ENCODE measurements at regions not wholly inside any gene's neighbourhood (a gene's known extent, or its start where the extent isn't known, plus 50 kb on each side); places are given as distances from the start of the nearest gene placed in this dataset.
A peak's percentile ranks its signal among the peaks of the same experiment; 100 is the strongest.

GRCh38 chr5:54927097-54927746 lies 58.2 kb downstream of the ESM1 start:
- TF ChIP-seq POLR2A (IDR thresholded peaks at IDR 0.05; ENCODE audit: low read length) (no peak), GATA1 (IDR thresholded peaks at IDR 0.05; ENCODE audit: low read depth, low read length) (no peak)
- no peak for DNase-seq

DNA sequence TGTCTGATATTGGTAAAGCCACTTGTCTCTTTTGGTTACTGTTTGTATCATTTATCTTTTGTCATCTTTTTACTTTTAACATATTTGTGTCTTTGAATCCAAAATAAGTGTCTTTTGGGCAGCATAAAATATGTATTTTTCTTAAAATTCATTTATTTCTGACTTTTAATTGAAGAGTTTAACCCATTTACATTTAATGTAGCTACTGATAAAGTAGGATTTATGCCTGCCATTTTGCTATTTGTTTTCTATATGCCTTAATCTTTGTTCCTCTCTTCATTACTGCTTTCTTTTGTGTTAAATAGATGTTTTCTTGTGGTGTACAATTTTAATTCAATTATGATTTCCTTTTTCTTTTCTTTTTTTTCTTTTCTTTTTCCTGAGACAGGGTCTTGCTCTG lies 60.9 kb downstream of the ESM1 start:
- DNase-seq: no peak

DNA sequence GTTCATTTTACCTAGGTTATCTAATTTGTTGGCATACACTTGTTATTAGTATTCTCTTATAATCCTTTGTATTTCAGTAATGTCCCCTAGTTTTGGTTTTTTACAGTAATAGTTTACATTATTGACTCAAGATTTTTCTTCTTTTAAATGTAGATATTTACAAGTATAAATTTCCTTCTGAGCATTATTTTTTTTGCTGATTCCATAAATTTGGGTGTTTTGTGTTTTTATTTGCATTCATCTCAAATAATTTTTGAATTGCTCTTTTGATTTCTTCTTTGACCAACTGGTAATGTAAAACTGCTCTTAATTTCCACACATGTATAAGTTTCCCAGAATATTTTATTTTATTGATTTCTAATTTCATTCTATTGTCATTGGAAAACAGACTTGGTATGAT lies 68.1 kb downstream of the ESM1 start:
- DNase-seq: no peak

More for the DNA sequence above, 60.9 kb downstream of the ESM1 start:
- TF ChIP-seq GATA1 (IDR thresholded peaks at IDR 0.05; ENCODE audit: low read depth, low read length) (no peak), POLR2A (IDR thresholded peaks at IDR 0.05; ENCODE audit: low read length) (no peak)

GRCh38 chr5:54915466-54916027 lies 69.8 kb downstream of the ESM1 start:
- DNase-seq: no peak
- no peak for TF ChIP-seq POLR2A (IDR thresholded peaks at IDR 0.05; ENCODE audit: low read length)

More for the DNA sequence above, 68.1 kb downstream of the ESM1 start:
- TF ChIP-seq GATA1 (IDR thresholded peaks at IDR 0.05; ENCODE audit: low read depth, low read length) (no peak), POLR2A (IDR thresholded peaks at IDR 0.05; ENCODE audit: low read length) (no peak)

DNA sequence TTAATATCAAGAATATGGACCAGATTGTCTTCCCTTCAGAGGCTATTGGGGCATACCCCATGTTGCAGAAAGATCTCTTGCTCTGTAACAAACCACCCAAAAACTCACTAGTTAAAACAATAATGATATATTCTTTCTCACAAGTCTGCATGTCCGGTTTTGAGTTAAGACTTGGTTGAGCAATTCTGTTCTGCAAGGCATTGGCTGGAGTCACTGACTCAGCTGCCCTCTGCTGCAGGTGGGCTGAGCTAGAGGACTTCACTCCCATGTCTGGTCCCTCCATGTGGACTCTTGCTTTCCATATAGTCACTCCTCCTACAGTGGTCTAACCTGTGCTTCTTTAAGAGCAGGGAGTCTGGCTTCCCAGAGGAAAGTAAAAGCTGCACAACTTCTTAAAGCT lies 73.4 kb downstream of the ESM1 start:
- no peak for DNase-seq
- no peak for TF ChIP-seq POLR2A (IDR thresholded peaks at IDR 0.05; ENCODE audit: low read length)
- no peak for TF ChIP-seq GATA1 (IDR thresholded peaks at IDR 0.05; ENCODE audit: low read depth, low read length)

DNA sequence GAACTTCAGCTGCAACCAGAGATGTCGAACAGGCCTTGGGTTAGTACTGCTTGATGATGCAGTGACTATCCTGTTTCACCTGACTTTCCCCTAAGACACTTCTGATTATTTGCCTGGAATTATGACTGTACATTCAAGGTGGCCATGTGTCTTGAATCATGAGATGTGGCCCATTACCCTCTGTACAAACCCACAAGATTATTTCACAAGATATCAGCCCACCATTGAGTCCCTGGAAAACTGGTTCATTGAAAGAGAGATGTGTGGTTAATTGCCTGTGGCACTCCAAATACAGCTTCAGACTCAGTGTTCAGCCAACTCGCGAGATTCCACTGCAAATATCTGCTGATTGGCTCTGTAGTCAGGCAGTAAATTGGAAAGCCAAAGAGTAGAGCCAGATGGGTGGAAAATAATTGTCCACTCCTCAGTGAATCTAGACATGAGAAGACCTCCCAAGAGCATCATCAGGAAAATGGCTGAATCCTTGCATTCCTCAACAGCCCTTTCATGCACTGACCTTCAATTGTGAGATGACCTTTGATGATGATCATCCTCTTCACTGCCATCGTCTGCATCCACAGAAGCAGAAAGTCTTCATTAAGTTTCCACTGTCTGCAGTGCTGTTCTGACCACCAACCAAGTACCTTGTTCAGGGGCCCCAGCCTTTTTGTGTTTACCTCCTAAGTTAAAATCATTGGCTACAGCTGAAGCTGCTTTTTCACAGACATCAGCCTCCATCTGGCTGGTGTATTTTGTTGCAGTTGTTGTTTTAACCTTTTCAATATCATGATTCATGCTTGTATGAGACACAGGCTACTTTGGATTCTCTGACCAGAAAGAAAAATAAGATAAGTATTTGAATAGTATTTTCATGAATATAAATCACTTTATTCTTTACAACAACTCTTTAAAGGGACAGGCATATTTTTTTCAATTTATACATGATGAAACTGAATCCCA lies 75.2 kb downstream of the ESM1 start:
- TF ChIP-seq GATA1 (IDR thresholded peaks at IDR 0.05; ENCODE audit: low read depth, low read length): no peak
- TF ChIP-seq POLR2A (IDR thresholded peaks at IDR 0.05; ENCODE audit: low read length): no peak
- no peak for DNase-seq

GRCh38 chr5:54908774-54909525 lies 76.4 kb downstream of the ESM1 start:
- TF ChIP-seq POLR2A (IDR thresholded peaks at IDR 0.05; ENCODE audit: low read length) (no peak), GATA1 (IDR thresholded peaks at IDR 0.05; ENCODE audit: low read depth, low read length) (no peak)
- DNase-seq: no peak

- TF ChIP-seq GATA1 (IDR thresholded peaks at IDR 0.05; ENCODE audit: low read depth, low read length): no peak
- no peak for TF ChIP-seq POLR2A (IDR thresholded peaks at IDR 0.05; ENCODE audit: low read length)
- DNase-seq: peak; percentile 35 to 56
Observed at GRCh38 chr5:54905942-54906537, 79.4 kb downstream of the ESM1 start.

DNA sequence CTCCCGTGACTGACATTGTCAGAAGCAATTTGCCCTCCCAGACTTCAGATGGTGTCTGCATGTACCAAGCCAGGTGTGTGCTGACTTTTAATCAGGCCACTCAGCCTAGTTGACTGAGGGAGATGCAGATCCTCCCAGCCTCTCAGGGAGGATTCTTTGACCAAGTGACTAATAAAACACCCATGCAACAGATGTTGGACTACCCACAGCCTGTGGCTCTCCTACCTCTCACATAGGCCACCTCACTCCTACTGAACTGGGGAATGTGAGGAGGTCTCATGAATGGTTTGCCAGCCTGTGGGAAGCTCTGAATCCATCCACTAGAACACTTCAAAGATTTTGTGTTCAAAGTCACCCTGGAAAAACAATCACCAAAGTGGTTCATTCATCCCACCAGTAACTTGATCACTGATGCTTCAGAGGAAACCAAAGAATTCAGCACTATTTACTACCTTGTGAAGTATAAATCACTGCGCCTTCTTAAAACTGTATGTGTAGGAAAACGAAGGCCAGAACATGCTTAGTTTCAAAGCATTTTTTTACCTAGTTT lies 80.1 kb downstream of the ESM1 start:
- DNase-seq: no peak
- TF ChIP-seq POLR2A (IDR thresholded peaks at IDR 0.05; ENCODE audit: low read length): no peak
- no peak for TF ChIP-seq GATA1 (IDR thresholded peaks at IDR 0.05; ENCODE audit: low read depth, low read length)

DNA sequence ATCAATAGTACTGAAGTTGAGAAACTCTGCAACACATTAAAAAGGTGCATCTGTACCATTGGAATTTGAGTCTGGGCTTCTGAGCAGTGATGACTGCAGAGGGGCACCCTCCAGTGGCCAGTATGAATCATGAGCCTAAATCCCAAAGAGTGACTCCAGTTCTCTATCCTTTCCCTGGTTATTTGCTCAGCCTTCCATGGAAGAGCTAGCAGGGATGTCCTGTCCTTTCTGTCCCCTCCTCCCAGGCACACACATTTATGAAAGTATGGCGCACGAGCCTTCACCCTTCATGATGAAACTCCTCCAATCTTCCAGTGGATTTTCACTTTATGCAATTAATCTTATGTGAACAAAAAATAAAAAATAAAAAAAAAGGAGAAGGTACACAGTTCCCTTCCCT lies 81.0 kb downstream of the ESM1 start:
- TF ChIP-seq GATA1 (IDR thresholded peaks at IDR 0.05; ENCODE audit: low read depth, low read length) (no peak), POLR2A (IDR thresholded peaks at IDR 0.05; ENCODE audit: low read length) (no peak)
- DNase-seq: no peak

- TF ChIP-seq POLR2A (IDR thresholded peaks at IDR 0.05; ENCODE audit: low read length) (no peak), GATA1 (IDR thresholded peaks at IDR 0.05; ENCODE audit: low read depth, low read length) (no peak)
- DNase-seq: no peak
Observed at GRCh38 chr5:54902791-54903473, 82.5 kb downstream of the ESM1 start.

DNA sequence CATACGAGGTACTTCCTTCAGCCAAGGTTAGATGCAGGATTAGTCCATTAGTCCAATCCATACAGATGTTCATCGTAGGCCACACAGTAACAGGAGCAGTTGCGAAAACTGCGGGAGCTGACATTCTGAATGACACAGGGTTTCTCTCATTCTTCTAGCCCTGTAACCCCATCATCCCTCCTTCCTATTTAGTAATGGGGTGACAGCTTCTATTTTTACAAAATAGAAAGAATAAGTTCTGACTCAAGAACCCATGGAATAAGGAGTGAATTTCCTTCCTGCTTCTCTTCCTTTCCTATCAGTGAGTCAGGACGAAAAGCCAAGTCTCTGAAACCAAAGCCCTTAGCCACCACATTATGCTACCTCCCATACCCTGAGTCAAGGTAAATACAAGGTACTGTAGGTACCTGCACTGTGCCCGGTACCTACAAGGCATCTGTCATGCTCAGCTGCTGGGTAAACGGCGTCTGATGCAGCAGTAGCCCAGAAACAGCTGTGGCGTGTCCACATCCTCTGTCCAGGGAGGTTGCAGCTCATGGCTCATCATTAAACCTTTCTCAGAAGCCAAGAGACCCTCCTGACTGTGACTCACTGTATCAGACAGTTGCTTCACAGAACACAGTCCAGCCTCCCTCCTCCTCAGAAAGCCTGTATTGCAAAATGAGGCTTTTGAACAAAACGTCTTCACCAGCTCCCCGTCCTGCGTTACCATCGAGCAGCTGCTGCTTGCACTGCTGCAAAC lies 84.2 kb downstream of the ESM1 start:
- DNase-seq: no peak
- TF ChIP-seq POLR2A (IDR thresholded peaks at IDR 0.05; ENCODE audit: low read length) (no peak), GATA1 (IDR thresholded peaks at IDR 0.05; ENCODE audit: low read depth, low read length) (no peak)
